GM18519 (cell line): ENCODE measurements at regions not wholly inside any gene's neighbourhood (a gene's known extent, or its start where the extent isn't known, plus 50 kb on each side); places are given as distances from the start of the nearest gene placed in this dataset.
"Not testable (repeated sequence)": the region's sequence is repeated elsewhere in the genome, so short reads cannot be mapped to it uniquely, and the experiment has no call there.

Experiments used
- ATAC-seq: cut with Tn5 transposase; IDR thresholded peaks from one replicate; pipeline ENCODE4 v1.9.1; 2021; ENCODE audit warnings: mild to moderate bottlenecking, moderate library complexity; ENCODE audit not compliant: unreplicated experiment, low FRiP score

- ATAC-seq = no peak
These were observed 282.3 kb upstream of the TUT7 start for GRCh38 chr9:86636519-86636918.

GRCh38 chr9:86636038-86636437, 281.8 kb upstream of the TUT7 start:
- no peak for ATAC-seq

DNA sequence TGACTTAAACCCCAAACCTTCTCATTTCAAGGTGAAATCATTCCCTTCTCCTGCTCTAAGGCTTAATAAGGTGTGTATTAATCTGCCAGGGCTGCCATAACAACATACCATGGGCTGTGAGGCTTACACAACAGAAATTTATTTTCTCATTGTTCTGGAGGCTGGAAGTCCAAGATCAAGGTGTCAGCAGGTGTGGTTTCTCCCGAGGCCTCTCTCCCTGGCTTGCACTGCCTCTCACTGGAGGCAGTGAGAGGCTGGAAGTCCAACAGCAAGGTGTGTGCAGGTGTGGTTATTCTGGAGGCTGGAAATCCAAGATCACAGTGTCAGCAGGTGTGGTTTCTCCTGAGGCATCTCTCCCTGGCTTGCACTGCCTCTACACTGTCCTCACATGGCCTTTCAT, 280.3 kb upstream of the TUT7 start:
- no peak for ATAC-seq

GRCh38 chr9:86633945-86634344, 279.7 kb upstream of the TUT7 start:
- ATAC-seq = no peak

DNA sequence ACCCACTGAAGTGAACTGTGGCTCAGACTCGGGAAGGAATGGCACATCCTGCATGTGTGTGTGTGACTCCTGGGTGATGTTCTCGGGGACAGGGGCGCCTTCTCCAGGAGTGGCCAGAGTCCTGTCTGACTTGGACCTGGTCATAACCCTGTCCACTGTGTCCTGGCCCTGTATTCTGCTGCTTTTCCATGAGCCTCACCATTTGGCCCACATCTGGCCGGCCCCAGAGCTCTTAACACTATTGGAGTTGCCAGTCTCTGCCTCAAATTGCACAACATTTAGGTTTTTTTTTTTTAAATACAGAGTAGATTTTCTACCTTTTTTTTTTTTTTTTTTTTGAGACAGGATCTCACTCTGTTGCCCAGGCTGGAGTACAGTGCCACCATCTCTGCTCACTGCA, 278.3 kb upstream of the TUT7 start:
- ATAC-seq = no peak

DNA sequence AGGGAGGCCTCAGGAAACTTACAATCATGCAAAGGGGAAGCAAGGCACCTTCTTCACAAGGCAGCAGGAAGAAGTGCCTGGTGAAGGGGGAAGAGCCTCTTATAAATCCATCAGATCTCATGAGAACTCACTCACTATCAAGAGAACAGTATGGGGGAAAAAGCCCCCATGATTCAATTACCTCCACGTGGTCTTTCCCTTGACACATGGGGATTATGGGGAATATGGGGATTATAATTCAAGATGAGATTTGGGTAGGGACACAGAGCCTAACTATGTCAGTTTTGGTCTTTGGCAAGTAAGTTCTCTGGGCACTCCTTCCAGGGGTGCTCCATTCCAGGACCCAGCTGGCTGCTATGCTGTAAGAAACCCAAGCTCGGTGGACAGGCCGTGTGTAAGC, 275.3 kb upstream of the TUT7 start:
- no peak for ATAC-seq

- ATAC-seq = no peak
These were observed 272.6 kb upstream of the TUT7 start for GRCh38 chr9:86626802-86627201.

- no peak for ATAC-seq
These were observed 270.4 kb upstream of the TUT7 start for GRCh38 chr9:86624630-86625029.

DNA sequence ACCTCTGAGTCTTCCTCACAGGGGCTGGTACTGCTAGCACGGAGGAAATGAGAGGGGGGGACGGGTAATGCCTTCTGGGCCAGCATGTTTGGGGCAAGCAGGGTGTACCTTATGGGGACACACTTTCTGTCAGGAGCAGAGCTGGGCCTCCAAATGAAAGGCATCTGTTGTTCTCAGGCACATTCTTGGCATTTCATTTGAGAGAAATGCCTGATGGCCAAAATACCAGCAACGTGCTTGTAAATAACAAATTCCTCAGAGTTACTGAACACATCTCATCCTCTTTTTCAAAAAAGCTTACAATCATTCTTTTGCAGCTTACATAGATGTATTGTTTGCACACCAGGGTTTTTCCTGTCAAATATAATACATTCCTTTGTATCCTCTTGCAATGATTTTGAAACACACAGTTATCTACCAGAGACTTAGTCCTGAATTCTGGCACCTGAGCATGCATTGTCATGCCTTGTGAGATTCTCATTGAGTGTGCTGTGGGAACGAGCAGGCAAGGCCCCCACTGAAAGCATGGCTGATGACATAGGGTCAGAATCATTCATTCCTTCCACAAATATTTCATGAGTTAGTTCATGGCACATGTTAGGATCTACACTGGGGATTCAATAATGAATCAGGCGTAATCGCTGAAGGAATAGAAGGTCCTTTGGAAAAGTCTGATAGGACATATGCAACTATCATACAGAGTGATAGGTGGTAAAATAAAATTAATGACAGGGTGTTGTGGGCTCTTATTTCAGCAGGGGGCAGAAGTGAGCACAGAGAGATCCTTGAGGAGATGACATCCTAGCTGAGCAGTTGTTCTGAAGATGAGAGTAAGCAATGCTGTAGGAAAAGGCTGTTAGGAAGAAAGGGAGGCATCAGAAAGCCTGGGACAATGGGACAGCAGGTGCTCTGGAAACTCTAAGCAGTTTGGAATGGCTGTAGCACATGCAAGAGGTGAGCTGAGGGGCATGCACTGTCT, 260.9 kb upstream of the TUT7 start:
- ATAC-seq = no peak

DNA sequence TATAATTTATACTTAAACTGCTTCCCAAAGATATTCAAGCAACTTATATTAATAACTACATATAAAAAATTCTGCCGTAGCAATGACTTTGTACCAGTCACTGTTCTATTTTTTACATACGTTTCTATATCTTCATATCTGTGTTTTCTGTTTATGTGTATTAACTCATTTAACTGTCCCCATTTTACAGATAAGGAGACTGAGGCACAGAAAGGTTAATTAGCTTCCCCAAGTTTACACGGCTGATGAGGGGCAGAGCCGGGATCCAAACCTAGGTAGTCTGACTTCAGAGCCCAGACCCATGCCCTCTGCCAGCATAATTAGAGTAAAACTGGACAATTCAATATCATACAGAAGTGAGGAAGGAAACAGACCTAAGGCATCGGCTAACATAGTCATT, 259.7 kb upstream of the TUT7 start:
- ATAC-seq = no peak

DNA sequence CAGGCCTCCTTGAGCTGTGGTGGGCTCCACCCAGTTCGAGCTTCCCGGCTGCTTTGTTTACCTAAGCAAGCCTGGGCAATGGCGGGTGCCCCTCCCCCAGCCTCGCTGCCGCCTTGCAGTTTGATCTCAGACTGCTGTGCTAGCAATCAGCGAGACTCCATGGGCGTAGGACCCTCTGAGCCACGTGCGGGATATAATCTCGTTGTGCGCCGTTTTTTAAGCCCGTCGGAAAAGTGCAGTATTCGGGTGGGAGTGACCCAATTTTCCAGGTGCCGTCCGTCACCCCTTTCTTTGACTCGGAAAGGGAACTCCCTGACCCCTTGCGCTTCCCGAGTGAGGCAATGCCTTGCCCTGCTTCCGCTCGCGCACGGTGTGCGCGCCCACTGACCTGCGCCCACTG, 257.3 kb upstream of the TUT7 start:
- not testable (repeated sequence) for ATAC-seq

DNA sequence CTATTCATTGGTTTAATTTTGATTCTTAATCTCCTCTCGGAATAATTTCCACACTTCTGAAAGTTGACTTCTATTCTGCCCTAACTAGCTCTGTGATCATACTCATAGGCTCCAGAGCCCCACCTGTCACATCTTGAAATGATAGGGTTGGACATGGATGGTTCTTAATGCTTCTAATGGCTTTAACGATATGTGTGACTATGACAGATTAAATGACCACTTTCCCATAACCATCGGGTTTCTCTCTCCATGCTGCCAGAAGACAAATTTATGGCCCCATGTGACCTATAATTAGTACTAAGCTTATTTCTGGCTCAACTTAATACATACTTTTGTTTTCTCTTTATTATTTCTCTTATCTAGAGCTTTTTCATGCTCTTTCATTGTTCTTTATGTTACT, 251.1 kb upstream of the TUT7 start:
- ATAC-seq = no peak

GRCh38 chr9:86604741-86605140, 250.5 kb upstream of the TUT7 start:
- ATAC-seq = no peak

DNA sequence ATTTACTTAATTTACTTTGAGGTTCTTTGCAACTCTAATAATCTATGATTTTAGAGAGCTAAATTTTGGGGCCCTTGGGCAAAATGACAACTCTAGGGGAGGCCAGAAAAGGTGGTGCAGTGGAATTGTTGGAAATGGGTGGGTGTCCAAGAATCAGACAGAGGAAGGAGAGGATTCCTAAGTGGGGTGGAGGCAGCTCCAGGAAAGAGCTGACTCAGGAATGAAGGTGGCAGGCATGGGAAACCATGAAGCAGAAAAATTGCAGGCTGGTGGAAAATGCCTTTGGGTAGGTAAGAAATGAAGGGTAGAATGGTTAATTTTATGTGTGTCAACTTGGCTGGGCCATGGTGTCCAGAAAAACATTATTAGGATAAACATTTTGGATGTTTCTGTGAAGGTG, 248.5 kb upstream of the TUT7 start:
- no peak for ATAC-seq

DNA sequence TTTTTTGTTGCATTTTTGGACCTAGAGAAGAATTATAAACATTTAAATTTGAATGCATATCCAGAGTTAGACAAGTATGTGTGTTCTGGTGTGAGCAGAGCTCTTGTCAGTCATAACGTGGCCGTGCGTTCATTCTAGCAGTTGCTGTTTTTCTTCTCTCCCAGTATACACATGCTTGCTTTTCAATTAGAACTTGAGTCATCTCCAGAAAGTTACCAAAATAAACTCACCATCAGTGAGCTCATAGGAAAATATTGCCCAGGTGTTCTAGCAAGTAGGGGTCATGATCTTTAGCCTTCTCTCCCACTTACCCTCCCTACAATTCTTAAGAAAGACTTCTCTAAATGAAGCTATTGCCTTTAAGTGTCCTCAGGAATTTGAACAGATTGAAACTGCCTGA, 247.5 kb upstream of the TUT7 start:
- no peak for ATAC-seq

- no peak for ATAC-seq
These were observed 246.8 kb upstream of the TUT7 start for GRCh38 chr9:86600977-86601376.

DNA sequence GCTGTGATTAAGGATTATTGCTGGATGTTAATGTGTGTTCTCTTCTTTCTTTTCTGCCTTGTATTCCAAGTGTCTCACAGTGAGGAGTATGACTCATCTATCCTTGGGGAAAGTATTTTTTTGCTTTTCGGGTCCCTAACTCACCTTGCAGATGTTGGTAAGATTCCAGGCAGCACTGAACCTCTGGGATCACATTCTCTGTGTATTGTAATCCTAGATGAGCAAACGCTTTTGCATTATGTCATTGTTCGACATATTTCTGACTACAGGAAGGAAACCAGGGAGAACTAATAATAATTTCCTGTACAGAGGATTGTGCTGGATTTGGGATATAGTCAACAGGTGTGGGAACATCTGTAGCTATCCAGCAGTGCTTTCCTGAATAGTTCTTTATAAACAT, 246.1 kb upstream of the TUT7 start:
- no peak for ATAC-seq

DNA sequence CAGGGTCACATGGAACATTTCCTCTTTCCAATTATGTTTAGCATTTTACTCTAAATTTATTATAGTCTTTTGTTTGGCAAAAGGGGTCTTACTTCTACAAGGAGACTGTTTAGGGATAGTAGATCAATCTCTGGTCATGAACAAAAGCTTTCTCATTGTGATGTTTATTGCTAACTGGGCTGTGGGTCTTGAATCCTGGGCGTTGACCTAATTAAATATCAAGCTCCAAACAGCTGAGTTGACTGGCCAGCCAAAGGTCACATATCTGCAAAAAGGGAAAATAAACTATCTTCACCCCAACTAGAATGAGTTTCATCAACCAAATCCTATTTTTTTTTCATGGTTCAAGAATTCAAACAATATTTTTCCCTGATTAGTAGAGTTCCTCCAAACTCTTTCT, 245.4 kb upstream of the TUT7 start:
- ATAC-seq = no peak

- no peak for ATAC-seq
These were observed 244.4 kb upstream of the TUT7 start for GRCh38 chr9:86598411-86599239.

DNA sequence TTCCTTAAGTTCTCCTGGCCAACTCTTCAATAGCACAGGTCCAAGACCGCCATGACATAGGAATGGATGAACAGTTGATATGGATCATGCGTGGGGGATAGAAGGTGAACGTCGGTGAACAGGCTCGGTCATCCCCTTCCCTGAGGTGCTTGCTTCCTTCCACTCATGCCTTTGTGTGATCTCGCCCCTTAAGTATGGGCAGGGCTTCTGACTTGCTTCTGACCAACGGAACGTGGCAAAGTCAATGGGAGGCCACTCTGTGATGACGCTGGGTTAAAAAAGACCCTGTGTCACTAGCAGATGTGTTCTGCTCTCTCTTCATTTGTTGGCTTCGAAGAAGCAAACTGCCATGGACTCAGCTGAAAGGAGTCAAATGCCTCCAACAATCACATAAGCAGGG, 240.5 kb upstream of the TUT7 start:
- no peak for ATAC-seq

- no peak for ATAC-seq
These were observed 237.3 kb upstream of the TUT7 start for GRCh38 chr9:86591472-86591871.

DNA sequence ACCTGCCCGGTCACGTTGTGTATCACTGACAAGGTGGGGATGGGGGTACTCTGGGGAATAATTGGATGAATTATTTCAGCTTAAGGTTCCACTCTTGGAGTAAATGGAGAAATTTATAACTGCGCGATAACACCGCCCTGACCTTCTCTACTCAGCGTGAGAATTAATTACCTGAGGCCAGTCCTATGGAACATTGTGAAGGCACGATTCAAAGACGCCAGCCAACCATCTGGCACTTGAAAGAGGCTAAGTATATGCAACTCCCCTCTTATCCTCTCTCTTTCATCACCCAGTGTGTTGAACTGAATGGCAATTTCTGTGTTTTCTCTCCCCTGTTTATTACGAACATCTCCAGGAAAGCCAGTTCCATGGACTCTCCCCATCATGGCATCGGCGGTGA, 235.5 kb upstream of the TUT7 start:
- ATAC-seq = no peak
